Fibroblast of lung (primary cell): ENCODE measurements at regions not wholly inside any gene's neighbourhood (a gene's known extent, or its start where the extent isn't known, plus 50 kb on each side); places are given as distances from the start of the nearest gene placed in this dataset.

Experiments used
- DNase-seq, 2 donors: peaks; one replicate each; pipeline versions ENCODE4 v3.0.0 to v3.0.0-alpha.2; 2010; ENCODE audit warnings: low read depth in 2 of 2
- H2AFZ ChIP-seq: 2 replicates; pipeline ENCODE4 v1.5.1; 2012; ENCODE audit warnings: low read length, control low read depth, inconsistent platforms
- H3K27ac ChIP-seq: 2 replicates; pipeline ENCODE4 v1.5.1; 2011; ENCODE audit warnings: low read length, control low read depth; ENCODE audit not compliant: insufficient read depth
- H3K27me3 ChIP-seq: 2 replicates; pipeline ENCODE4 v1.5.1; 2011; ENCODE audit warnings: mild to moderate bottlenecking, low read length; ENCODE audit not compliant: control insufficient read depth, insufficient read depth
- H3K36me3 ChIP-seq: 2 replicates; pipeline ENCODE4 v1.5.1; 2011; ENCODE audit warnings: low read length; ENCODE audit not compliant: control insufficient read depth, insufficient read depth
- H3K4me1 ChIP-seq: 2 replicates; pipeline ENCODE4 v1.5.1; 2011; ENCODE audit warnings: low read length; ENCODE audit not compliant: control insufficient read depth, insufficient read depth; ENCODE audit errors: extremely low read depth
- H3K4me2 ChIP-seq: 2 replicates; pipeline ENCODE4 v1.5.1; 2011; ENCODE audit warnings: low read length, control low read depth; ENCODE audit not compliant: insufficient read depth; ENCODE audit errors: extremely low read depth
- H3K4me3 ChIP-seq, 4 experiments: fragments of 200-600 bp in 1 of 4; sonication (generic) in 1 of 4; replicated peaks in 1 of 4; 2 replicates each; pipeline ENCODE4 v1.5.1; 2011 to 2016; ENCODE audit warnings: low read length in 4 of 4, low read depth in 3 of 4, mild to moderate bottlenecking in 3 of 4, control low read depth in 2 of 4, inconsistent platforms in 1 of 4, mixed read lengths in 1 of 4; ENCODE audit not compliant: insufficient read depth in 1 of 4; ENCODE audit errors: control extremely low read depth in 1 of 4
- H3K79me2 ChIP-seq: 2 replicates; pipeline ENCODE4 v1.5.1; 2012; ENCODE audit warnings: mild to moderate bottlenecking, low read length, inconsistent platforms; ENCODE audit not compliant: control insufficient read depth, insufficient read depth
- H3K9ac ChIP-seq: 2 replicates; pipeline ENCODE4 v1.5.1; 2011; ENCODE audit warnings: mild to moderate bottlenecking, low read length, control low read depth; ENCODE audit not compliant: insufficient read depth
- H3K9me3 ChIP-seq: 2 replicates; pipeline ENCODE4 v1.5.1; 2012; ENCODE audit warnings: low read depth, low read length; ENCODE audit not compliant: control insufficient read depth, insufficient read depth
- H4K20me1 ChIP-seq: 2 replicates; pipeline ENCODE4 v1.5.1; 2011; ENCODE audit warnings: low read length; ENCODE audit not compliant: control insufficient read depth, insufficient read depth; ENCODE audit errors: extremely low read depth
- EZH2 ChIP-seq: IDR thresholded peaks from 2 replicates; pipeline ENCODE4 v1.5.1; 2012; ENCODE audit warnings: low read length, control low read depth, mild to moderate bottlenecking; ENCODE audit errors: missing control alignments
- TF ChIP-seq, protein P1 (sequence below), 2 donors: IDR thresholded peaks in 1 of 2; conservative IDR thresholded peaks in 1 of 2; 1 replicate in 1 of 2; 2 replicates in 1 of 2; pipeline ENCODE4 v1.5.1; 2011 to 2012; ENCODE audit warnings: low read length in 2 of 2, control low read depth in 1 of 2, inconsistent platforms in 1 of 2, low read depth in 1 of 2, mild to moderate bottlenecking in 1 of 2

DNA sequence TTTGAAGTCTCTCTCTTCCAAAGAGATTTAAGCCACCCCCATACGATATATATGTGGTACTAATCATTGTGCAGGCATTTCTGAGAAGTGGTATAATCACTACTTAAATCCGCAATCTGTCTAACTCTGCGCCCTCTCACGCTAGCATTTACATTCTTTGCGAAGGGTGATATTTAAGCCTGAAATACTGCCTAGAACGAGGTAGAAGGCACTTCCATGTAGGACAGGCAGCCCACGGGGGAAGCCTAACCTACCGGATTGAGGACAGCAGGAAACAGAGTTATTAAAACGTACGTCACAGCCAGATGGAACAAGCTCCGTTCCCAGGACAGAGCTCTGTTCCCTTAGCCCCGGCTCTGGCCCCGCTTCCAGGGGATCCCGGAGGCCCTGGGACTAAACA lies 59.3 kb upstream of the ECHDC3 start:
- no peaks in the 10 kb centered on the region for H3K36me3 ChIP-seq
- DNase-seq: no peak
- H3K9me3 ChIP-seq: no peaks in the 10 kb centered on the region
- no peak overlapping the region for H2AFZ ChIP-seq
- H3K79me2 ChIP-seq: no peaks in the 10 kb centered on the region
- no peaks in the 10 kb centered on the region for H4K20me1 ChIP-seq
- H3K4me1 ChIP-seq: no peaks in the 10 kb centered on the region
- no peak overlapping the region for H3K27ac ChIP-seq
- H3K9ac ChIP-seq: no peak overlapping the region
- H3K4me2 ChIP-seq: no peak overlapping the region
- TF ChIP-seq, protein P1, sequence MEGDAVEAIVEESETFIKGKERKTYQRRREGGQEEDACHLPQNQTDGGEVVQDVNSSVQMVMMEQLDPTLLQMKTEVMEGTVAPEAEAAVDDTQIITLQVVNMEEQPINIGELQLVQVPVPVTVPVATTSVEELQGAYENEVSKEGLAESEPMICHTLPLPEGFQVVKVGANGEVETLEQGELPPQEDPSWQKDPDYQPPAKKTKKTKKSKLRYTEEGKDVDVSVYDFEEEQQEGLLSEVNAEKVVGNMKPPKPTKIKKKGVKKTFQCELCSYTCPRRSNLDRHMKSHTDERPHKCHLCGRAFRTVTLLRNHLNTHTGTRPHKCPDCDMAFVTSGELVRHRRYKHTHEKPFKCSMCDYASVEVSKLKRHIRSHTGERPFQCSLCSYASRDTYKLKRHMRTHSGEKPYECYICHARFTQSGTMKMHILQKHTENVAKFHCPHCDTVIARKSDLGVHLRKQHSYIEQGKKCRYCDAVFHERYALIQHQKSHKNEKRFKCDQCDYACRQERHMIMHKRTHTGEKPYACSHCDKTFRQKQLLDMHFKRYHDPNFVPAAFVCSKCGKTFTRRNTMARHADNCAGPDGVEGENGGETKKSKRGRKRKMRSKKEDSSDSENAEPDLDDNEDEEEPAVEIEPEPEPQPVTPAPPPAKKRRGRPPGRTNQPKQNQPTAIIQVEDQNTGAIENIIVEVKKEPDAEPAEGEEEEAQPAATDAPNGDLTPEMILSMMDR (conservative IDR thresholded peaks at IDR 0.05 in 1 of 2, IDR thresholded peaks at IDR 0.05 in 1 of 2; ENCODE audit: low read depth in 1 of 2, low read length in 2 of 2): no peak
- no peak for TF ChIP-seq EZH2
- peaks cover 9% of the 10 kb centered on the region for H3K27me3 ChIP-seq
- H3K4me3 ChIP-seq: no peak overlapping the region

DNA sequence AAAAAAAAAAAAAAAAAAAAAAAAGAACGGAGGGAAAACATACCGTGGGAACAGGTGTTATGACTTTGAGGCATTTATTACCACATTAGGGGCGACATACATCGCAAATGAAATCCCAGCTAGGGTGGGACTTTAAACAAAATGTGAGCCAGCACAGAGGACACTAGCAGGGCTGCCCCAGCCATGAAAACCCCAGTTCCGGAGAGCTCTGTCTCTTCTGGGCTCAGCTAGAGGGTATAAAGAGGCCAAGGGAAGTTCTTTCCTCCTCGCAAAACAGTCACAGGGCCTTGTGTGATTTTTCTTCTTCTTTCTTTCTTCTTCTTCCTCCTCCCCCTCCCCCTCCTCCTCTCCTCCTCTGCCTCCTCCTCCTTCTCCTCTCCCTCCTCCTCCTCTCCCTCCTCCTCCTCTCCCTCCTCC lies 59.9 kb upstream of the ECHDC3 start:
- DNase-seq: no peak
- Histone ChIP-seq H3K4me1 (no peaks in the 10 kb centered on the region), H3K4me2 (no peak overlapping the region)

DNA sequence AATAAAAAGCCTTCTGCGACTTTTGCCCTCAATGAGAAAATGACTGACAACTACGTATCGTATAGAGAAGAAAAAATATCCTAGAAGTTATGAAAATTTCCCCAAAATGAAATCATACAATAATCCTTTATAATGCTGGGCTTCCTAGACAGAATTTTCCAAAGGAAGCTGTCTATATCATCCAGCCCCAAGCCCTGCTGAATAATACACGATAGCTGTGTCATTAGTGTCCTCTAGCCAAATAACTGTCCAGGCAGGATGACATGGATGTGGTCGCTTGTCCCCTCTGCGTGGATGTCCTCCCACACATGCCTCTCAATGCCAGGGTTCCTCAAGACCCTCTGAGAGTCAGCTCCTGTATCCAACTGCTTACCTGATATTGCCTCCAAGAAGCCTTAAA lies 61.7 kb upstream of the ECHDC3 start:
- Histone ChIP-seq H2AFZ (no peak overlapping the region), H3K4me3 (no peak overlapping the region), H3K36me3 (no peaks in the 10 kb centered on the region), H3K27ac (no peak overlapping the region), H3K9ac (no peak overlapping the region), H3K27me3 (peaks cover 9% of the 10 kb centered on the region), H3K79me2 (no peaks in the 10 kb centered on the region), H3K9me3 (no peaks in the 10 kb centered on the region), H3K4me2 (no peak overlapping the region), H4K20me1 (no peaks in the 10 kb centered on the region), H3K4me1 (no peaks in the 10 kb centered on the region)
- TF ChIP-seq EZH2: no peak
- TF ChIP-seq, protein P1 (conservative IDR thresholded peaks at IDR 0.05 in 1 of 2, IDR thresholded peaks at IDR 0.05 in 1 of 2; ENCODE audit: low read depth in 1 of 2, low read length in 2 of 2): no peak
- no peak for DNase-seq

More for the DNA sequence above, 59.9 kb upstream of the ECHDC3 start:
- Histone ChIP-seq H3K36me3 (no peaks in the 10 kb centered on the region), H3K27me3 (peaks cover 9% of the 10 kb centered on the region), H2AFZ (no peak overlapping the region), H3K79me2 (no peaks in the 10 kb centered on the region), H3K9ac (no peak overlapping the region), H3K27ac (no peak overlapping the region), H3K9me3 (no peaks in the 10 kb centered on the region), H3K4me3 (no peak overlapping the region), H4K20me1 (no peaks in the 10 kb centered on the region)
- TF ChIP-seq EZH2: no peak
- TF ChIP-seq, protein P1 (conservative IDR thresholded peaks at IDR 0.05 in 1 of 2, IDR thresholded peaks at IDR 0.05 in 1 of 2; ENCODE audit: low read depth in 1 of 2, low read length in 2 of 2): no peak
